ENCODE measurements at regions not wholly inside any gene's neighbourhood (a gene's known extent, or its start where the extent isn't known, plus 50 kb on each side); places are given as distances from the start of the nearest gene placed in this dataset.

DNA sequence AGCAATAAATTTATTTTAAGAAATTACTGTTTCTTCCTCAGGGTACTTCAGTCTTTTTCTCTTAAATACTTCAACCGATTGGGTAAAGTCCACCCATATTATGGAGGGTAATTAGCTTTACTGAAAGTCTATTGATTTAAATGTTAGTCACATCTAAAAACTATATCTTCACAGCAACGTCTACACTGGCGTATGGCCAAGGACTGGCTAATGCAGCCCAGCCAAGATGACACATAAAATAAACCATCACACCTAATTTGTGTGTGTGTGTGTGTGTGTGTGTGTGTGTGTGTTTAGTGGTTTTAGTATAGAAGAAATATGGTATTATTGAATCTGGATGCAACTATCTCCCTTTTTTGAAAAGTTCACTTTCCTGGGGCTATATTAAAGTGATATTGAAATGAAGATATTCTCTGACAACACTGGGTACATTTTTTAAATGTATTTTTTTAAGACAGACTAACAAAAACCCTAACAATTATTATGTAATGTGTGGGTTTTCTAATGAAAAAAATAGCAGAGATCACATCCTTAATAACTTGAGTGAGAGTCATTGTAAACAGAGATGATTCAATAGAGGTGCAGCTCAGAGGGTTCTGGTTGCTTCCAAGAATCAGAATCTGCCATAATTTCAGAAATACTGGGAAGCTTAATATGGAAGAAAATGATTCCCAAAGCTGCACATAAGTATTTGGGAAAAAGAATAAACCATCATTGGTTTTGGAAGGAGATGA, 584.2 kb upstream of the MBL2 start:
- TF ChIP-seq, protein P1, sequence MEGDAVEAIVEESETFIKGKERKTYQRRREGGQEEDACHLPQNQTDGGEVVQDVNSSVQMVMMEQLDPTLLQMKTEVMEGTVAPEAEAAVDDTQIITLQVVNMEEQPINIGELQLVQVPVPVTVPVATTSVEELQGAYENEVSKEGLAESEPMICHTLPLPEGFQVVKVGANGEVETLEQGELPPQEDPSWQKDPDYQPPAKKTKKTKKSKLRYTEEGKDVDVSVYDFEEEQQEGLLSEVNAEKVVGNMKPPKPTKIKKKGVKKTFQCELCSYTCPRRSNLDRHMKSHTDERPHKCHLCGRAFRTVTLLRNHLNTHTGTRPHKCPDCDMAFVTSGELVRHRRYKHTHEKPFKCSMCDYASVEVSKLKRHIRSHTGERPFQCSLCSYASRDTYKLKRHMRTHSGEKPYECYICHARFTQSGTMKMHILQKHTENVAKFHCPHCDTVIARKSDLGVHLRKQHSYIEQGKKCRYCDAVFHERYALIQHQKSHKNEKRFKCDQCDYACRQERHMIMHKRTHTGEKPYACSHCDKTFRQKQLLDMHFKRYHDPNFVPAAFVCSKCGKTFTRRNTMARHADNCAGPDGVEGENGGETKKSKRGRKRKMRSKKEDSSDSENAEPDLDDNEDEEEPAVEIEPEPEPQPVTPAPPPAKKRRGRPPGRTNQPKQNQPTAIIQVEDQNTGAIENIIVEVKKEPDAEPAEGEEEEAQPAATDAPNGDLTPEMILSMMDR (IDR thresholded peaks at IDR 0.05), result no peak
- TF ChIP-seq EP300 (IDR thresholded peaks at IDR 0.05) (no peak), POLR2A (IDR thresholded peaks at IDR 0.05) (no peak), POLR2AphosphoS5 (IDR thresholded peaks at IDR 0.05) (no peak)

Data from gastroesophageal sphincter (tissue), 3 donors.